Astrocyte (in vitro differentiated cells and primary cell): ENCODE measurements at regions not wholly inside any gene's neighbourhood (a gene's known extent, or its start where the extent isn't known, plus 50 kb on each side); places are given as distances from the start of the nearest gene placed in this dataset.

Experiments used
- DNase-seq: peaks from one replicate; pipeline ENCODE4 v3.0.0-alpha.2; 2010; ENCODE audit warnings: low read depth
- FAIRE-seq: peaks from 2 replicates; lab custom pipeline; 2011; peaks lifted over from hg19 to GRCh38; lab: Jason Lieb, UNC
- H2AFZ ChIP-seq: 2 replicates; pipeline ENCODE4 v1.6.0; 2012; ENCODE audit warnings: low read depth, low read length, inconsistent platforms
- H3K27ac ChIP-seq: 2 replicates; pipeline ENCODE4 v1.5.1; 2011; ENCODE audit warnings: low read depth, low read length, inconsistent platforms
- H3K27me3 ChIP-seq: 2 replicates; pipeline ENCODE4 v1.6.0; 2011; ENCODE audit warnings: low read length, inconsistent platforms; ENCODE audit not compliant: insufficient read depth
- H3K36me3 ChIP-seq: 2 replicates; pipeline ENCODE4 v1.5.1; 2011; ENCODE audit warnings: low read length, inconsistent platforms; ENCODE audit not compliant: insufficient read depth
- H3K4me1 ChIP-seq: 2 replicates; pipeline ENCODE4 v1.5.1; 2011; ENCODE audit warnings: low read length, inconsistent platforms; ENCODE audit not compliant: insufficient read depth
- H3K4me2 ChIP-seq: 2 replicates; pipeline ENCODE4 v1.6.0; 2012; ENCODE audit warnings: low read length, inconsistent platforms
- H3K4me3 ChIP-seq: 2 replicates; pipeline ENCODE4 v1.5.1; 2011; ENCODE audit warnings: low read depth, mild to moderate bottlenecking, low read length, inconsistent platforms; ENCODE audit not compliant: insufficient read depth
- H3K79me2 ChIP-seq: 2 replicates; pipeline ENCODE4 v1.6.0; 2012; ENCODE audit warnings: mild to moderate bottlenecking, low read length, inconsistent platforms; ENCODE audit not compliant: insufficient read depth
- H3K9ac ChIP-seq: 2 replicates; pipeline ENCODE4 v1.6.0; 2012; ENCODE audit warnings: mild to moderate bottlenecking, low read length, inconsistent platforms
- H3K9me3 ChIP-seq: 2 replicates; pipeline ENCODE4 v1.5.1; 2012; ENCODE audit warnings: low read depth, mild to moderate bottlenecking, low read length, inconsistent platforms; ENCODE audit not compliant: insufficient read depth
- H4K20me1 ChIP-seq: 2 replicates; pipeline ENCODE4 v1.6.0; 2012; ENCODE audit warnings: low read length, inconsistent platforms; ENCODE audit not compliant: insufficient read depth
- H3K27ac Mint-ChIP-seq: one replicate; pipeline ENCODE4 v1.8.0; 2021; ENCODE audit warnings: mild to moderate bottlenecking, mixed read lengths; ENCODE audit not compliant: unreplicated experiment
- H3K27me3 Mint-ChIP-seq: one replicate; pipeline ENCODE4 v1.8.0; 2021; ENCODE audit warnings: low read depth, mixed read lengths; ENCODE audit not compliant: unreplicated experiment
- H3K36me3 Mint-ChIP-seq: one replicate; pipeline ENCODE4 v1.8.0; 2021; ENCODE audit warnings: low read depth, mixed read lengths; ENCODE audit not compliant: unreplicated experiment
- H3K4me1 Mint-ChIP-seq: one replicate; pipeline ENCODE4 v1.8.0; 2021; ENCODE audit warnings: low read depth, mixed read lengths; ENCODE audit not compliant: unreplicated experiment
- H3K4me3 Mint-ChIP-seq: one replicate; pipeline ENCODE4 v1.8.0; 2021; ENCODE audit warnings: mild to moderate bottlenecking, moderate library complexity, mixed read lengths; ENCODE audit not compliant: unreplicated experiment
- H3K9me3 Mint-ChIP-seq: one replicate; pipeline ENCODE4 v1.8.0; 2021; ENCODE audit warnings: mild to moderate bottlenecking, mixed read lengths; ENCODE audit not compliant: unreplicated experiment
- EZH2 ChIP-seq: IDR thresholded peaks from 2 replicates; pipeline ENCODE4 v1.6.1; 2012; ENCODE audit warnings: mild to moderate bottlenecking, low read length, inconsistent platforms; ENCODE audit not compliant: insufficient read depth
- TF ChIP-seq, protein P1 (sequence below): IDR thresholded peaks from 2 replicates; pipeline ENCODE4 v1.5.1; 2011; ENCODE audit warnings: low read depth, mild to moderate bottlenecking, inconsistent platforms, low read length, moderate library complexity; ENCODE audit not compliant: insufficient read depth

DNA sequence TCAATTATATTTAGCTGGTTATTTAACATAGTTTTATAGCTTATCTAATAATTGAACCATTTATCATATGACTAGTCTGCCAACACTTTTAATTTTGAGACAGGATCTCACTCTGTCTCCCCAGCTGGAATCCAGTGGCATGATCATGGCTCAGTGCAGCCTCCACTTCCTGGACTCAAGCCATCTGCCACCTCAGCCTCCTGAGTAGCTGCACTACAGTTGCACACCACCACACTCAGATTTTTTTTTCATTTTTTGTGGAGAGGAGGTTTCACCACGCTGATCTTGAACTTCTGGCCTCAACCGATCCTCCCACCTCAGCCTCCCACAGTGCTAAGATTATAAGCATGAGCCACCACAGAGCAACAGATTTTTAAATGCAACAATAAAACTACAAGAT lies 151.4 kb upstream of the MDGA2 start:
- Mint-ChIP-seq H3K27ac (no peak overlapping the region), H3K9me3 (peaks cover 2% of the 10 kb centered on the region), H3K27me3 (no peaks in the 10 kb centered on the region), H3K36me3 (no peaks in the 10 kb centered on the region), H3K4me3 (no peak overlapping the region), H3K4me1 (no peaks in the 10 kb centered on the region)
- no peaks in the 10 kb centered on the region for H3K79me2 ChIP-seq
- H3K9ac ChIP-seq, result no peak overlapping the region
- H3K4me2 ChIP-seq, result no peak overlapping the region
- no peak overlapping the region for H2AFZ ChIP-seq
- H3K27me3 ChIP-seq, result no peaks in the 10 kb centered on the region
- no peaks in the 10 kb centered on the region for H4K20me1 ChIP-seq
- no peak for FAIRE-seq
- no peaks in the 10 kb centered on the region for H3K36me3 ChIP-seq
- no peaks in the 10 kb centered on the region for H3K4me1 ChIP-seq
- no peaks in the 10 kb centered on the region for H3K9me3 ChIP-seq
- TF ChIP-seq, protein P1, sequence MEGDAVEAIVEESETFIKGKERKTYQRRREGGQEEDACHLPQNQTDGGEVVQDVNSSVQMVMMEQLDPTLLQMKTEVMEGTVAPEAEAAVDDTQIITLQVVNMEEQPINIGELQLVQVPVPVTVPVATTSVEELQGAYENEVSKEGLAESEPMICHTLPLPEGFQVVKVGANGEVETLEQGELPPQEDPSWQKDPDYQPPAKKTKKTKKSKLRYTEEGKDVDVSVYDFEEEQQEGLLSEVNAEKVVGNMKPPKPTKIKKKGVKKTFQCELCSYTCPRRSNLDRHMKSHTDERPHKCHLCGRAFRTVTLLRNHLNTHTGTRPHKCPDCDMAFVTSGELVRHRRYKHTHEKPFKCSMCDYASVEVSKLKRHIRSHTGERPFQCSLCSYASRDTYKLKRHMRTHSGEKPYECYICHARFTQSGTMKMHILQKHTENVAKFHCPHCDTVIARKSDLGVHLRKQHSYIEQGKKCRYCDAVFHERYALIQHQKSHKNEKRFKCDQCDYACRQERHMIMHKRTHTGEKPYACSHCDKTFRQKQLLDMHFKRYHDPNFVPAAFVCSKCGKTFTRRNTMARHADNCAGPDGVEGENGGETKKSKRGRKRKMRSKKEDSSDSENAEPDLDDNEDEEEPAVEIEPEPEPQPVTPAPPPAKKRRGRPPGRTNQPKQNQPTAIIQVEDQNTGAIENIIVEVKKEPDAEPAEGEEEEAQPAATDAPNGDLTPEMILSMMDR, result no peak
- H3K27ac ChIP-seq, result no peak overlapping the region
- DNase-seq, result no peak
- H3K4me3 ChIP-seq, result no peak overlapping the region

DNA sequence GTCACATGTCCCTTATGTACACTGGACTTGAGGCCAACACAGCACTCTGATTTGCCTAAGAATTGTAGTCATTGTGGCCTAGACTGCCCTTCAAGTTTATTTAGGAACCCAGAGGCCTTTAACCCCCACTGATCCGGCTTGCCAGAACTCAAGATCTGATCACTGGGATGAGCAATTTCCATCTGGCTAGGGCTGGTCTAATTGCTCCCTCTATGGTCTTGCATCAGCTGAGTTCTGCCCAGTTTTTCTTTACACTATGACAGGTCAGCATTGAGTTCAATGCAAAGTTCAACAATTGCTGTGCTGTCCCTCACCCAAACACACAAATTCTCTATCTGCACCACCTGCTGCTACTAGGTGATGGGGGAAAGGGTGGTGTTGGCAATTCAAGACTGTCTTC lies 146.9 kb upstream of the MDGA2 start:
- DNase-seq (no peak), FAIRE-seq (no peak)
- Histone ChIP-seq H3K9ac (no peak overlapping the region), H3K27me3 (no peaks in the 10 kb centered on the region), H3K36me3 (no peaks in the 10 kb centered on the region), H3K79me2 (no peaks in the 10 kb centered on the region), H2AFZ (no peak overlapping the region), H3K27ac (no peak overlapping the region), H4K20me1 (no peaks in the 10 kb centered on the region), H3K4me1 (no peaks in the 10 kb centered on the region), H3K4me3 (no peak overlapping the region), H3K9me3 (no peaks in the 10 kb centered on the region), H3K4me2 (no peak overlapping the region)
- Mint-ChIP-seq H3K36me3 (no peaks in the 10 kb centered on the region), H3K4me3 (no peak overlapping the region), H3K27ac (no peak overlapping the region), H3K9me3 (peaks cover 2% of the 10 kb centered on the region), H3K27me3 (no peaks in the 10 kb centered on the region), H3K4me1 (no peaks in the 10 kb centered on the region)
- no peak for TF ChIP-seq EZH2
- TF ChIP-seq, protein P1, result no peak

DNA sequence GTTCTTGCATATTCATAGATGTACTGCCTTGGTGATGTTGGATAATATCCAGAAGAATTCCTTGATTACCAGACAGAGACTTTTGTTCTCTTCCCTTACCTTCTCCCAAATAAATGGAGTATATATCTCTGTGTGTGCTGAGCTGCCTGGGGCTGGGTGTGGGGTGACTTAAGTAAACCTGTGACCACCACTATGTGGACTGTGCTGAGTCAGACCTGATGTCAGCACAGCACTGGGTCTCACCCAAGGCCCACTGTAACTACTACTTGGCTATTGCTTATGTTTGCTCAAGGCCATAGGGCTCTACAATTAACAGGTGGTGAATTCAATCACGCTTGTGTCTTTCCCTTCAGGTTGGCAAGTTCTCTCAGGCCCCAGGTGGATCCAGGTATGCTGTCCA lies 145.7 kb upstream of the MDGA2 start:
- DNase-seq (no peak), FAIRE-seq (no peak)
- H3K36me3 Mint-ChIP-seq, result no peaks in the 10 kb centered on the region
- H3K4me1 Mint-ChIP-seq, result no peaks in the 10 kb centered on the region
- H3K27ac ChIP-seq, result no peak overlapping the region
- no peak overlapping the region for H3K27ac Mint-ChIP-seq
- H3K36me3 ChIP-seq, result no peaks in the 10 kb centered on the region
- no peaks in the 10 kb centered on the region for H3K79me2 ChIP-seq
- peaks cover 6% of the 10 kb centered on the region for H3K9me3 Mint-ChIP-seq
- H3K27me3 Mint-ChIP-seq, result no peaks in the 10 kb centered on the region
- no peak overlapping the region for H3K4me3 Mint-ChIP-seq
- H4K20me1 ChIP-seq, result no peaks in the 10 kb centered on the region
- no peaks in the 10 kb centered on the region for H3K4me1 ChIP-seq
- H3K9me3 ChIP-seq, result peaks cover 5% of the 10 kb centered on the region
- no peak overlapping the region for H2AFZ ChIP-seq
- no peak overlapping the region for H3K9ac ChIP-seq
- no peak overlapping the region for H3K4me2 ChIP-seq
- H3K4me3 ChIP-seq, result no peak overlapping the region
- H3K27me3 ChIP-seq, result no peaks in the 10 kb centered on the region
- no peak for TF ChIP-seq EZH2
- TF ChIP-seq, protein P1, result no peak
